ENCODE measurements at regions not wholly inside any gene's neighbourhood (a gene's known extent, or its start where the extent isn't known, plus 50 kb on each side); places are given as distances from the start of the nearest gene placed in this dataset.

DNA sequence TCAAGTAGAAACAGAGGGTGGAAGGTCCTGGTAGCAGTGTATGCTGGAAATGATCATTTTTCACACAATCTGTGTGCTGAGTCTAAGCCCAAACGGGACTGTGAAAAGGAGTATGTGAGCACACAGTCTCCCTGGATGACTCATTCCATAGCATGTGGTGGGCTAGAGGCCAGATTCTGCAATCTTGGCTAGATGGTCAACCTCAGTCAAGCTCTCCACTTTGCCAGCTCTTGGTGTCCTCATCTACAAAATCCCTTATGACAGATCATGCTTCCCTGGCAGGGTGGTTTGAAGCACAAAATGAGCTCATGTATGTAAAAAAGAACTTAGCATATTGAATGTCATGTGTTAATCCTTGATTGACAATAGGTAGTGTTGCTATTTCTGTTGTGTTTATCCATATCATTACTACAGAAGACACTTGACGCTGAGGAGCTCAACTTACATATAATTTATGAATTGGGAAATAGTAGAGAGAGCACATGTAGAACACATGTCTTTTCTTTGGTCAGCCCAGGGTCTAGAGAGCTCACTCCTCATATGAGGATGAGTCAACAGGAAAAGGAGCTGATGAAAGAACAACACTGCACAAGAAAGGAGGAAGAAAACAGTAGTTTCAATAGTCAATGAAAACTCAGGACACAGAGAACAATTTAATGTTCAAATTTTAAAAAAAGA is 517.5 kb downstream of the BCL11B start:
- no peak for DNase-seq

DNA sequence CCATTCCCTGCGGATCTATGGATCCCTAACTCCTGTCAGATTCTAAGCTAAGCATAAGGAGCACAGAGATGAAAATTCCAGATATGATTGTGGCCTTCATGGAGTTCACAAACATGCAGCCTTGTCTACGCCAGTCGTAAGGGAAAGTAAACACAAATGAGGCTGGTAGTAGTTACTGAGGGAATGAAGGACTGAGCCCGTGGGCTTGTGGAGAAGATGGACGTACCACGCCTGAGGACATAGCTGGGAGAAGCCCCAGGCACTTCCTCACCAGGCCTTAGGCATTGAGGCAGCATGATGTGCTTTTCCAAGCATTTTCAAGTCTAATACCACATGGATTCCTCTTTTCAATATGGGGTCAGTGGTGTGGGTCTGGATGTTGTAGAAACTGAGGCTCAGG is 515.2 kb downstream of the BCL11B start:
- no peak for DNase-seq

DNA sequence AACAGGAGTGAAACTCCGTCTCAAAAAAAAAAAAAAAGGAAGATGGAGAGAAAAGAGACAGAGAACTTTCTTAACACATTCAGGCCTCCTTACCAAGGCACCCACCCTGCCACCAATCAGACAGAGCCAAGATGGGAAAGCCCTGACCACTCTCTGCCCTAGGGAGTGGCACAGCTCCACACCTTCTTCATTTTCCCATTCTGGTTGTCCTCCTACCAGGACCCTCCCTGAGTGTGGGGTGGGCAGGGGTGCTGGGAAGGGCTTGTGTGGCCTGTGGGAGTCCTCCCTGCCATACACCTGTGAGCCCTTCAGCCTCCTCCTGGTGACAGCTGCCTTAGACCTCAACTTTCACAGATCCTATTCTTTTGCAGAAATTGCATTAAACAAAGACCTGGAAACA is 513.6 kb downstream of the BCL11B start:
- DNase-seq, result no peak

DNA sequence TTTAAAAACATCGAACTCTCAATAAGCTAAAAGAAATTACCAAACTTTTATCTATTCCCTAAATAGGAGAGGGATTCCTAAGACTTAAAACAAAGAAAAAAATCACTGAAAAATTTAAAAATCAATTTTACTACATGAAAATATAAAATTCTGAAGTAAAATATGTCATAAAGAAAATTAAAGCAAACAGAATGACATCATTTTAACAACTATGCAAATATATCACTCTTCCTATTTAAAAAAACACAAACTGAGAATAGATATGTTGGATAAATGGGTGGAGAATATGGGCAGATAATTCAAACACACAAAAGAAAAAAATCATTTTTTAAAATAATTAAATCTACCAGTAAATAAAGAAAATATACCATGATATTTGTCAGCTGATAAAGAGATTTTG is 510.0 kb downstream of the BCL11B start:
- no peak for DNase-seq

DNA sequence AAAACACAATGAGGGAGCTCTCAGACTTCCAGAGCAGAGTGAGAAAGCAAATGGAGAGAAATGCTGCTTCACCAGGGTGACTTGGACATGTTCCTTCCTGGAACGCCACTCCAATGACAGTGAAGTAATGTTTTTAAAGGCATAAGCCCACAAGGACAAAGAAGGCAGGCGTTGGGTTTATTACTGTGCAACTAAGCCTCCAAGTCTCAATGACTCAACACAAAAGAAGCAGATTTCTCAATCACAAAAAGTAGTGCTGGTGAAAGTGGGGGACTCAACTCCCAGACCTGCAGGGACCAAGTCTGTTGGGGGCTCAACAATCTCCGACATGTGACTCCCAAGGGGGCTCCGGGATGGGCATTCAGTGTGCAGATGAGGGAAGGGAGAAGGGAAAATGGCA is 505.2 kb downstream of the BCL11B start:
- no peak for DNase-seq

DNA sequence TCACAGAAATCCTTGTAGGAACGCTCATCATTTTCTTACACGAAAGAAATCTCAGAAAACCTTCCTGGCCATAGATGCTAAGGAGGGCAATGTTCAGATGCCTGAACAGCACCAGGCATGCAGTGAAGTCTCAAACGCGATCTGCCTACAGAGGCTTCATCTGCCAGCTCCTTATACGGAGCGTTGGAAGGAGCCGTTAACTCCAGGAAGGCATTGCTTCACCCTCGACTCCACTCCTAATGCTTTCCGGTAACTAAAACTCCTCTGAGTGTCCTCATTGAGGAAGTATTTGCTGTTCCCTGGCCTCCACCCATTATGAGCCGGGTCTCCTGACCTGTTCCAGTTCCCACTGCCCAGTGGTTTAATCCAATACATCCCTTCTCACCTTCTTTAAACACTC is 502.7 kb downstream of the BCL11B start:
- no peak for DNase-seq

DNA sequence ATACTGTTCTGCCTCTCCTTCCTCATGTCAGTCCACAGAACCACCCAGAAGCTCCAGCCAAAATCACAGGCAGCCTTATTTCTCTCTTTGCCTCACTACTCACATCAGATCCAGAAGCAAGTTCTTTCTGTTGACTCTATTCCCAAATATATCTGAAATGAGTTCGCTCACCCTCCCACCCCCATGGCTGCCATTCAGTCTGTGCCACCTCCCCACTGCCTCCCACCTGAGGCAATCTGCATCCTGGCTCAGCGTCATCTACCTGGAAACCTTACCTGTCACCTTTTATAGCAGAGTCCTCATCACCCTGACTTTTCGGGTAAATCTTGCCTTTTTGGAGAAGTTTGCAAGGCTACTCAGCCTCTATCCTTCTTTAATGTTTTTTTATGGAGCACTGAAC is 501.8 kb downstream of the BCL11B start:
- no peak for DNase-seq

DNA sequence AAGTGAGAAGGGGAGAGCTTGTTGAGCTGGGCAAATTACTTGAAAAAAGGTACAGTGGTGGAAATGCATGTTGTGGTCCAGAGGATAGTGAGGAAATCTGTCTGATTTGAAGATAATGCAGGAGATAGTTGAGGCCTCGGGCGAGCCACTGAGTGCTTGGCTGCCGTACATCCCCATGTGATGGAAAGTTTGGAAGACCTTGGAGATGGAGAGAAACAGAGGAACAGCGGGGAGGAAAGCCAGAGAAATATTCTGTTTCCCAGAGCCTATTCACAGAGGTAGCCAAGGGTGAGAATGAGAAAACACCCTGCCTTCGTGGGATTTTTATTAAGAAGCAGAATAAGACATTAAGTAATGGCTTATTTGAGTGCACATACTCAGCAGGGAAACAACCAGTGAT is 498.2 kb downstream of the BCL11B start:
- DNase-seq, result no peak

DNA sequence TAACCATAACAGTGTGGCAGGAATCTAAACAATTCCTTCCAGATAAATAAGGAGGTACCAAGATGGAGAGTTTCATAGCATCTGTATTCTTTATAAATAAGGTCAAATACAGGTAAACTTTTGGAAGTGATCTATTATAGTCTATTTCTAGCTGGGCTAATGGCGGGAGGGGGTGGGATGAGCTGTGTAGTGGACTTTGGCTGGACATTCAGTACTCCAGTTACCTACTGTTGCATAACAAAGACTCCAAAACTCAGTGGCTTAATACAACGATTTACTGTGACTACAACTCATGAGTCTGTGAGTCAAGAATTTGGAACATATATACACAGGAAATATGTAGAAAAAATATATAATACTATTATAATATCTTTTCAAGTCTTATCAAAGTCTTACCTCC is 496.1 kb downstream of the BCL11B start:
- no peak for DNase-seq

DNA sequence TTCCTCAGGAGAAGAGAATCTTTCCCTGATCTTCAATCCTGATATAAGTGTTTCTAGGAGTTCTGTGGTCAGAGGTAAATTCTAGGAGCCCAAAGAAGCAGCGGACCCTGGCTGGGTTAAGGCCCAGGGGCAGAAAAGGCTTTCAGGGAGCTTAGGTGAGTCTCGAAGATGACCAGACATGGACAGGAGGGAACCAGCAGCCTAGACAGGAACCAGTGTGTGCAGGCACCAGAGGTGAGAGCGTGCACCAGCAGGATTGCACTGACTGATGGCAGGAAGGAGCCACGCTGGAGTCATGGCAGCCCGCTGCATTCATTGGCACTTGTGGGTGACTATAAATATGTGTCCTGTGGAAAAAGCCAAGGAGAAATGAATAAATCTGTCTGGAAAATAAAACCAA is 489.9 kb downstream of the BCL11B start:
- DNase-seq, result no peak

DNA sequence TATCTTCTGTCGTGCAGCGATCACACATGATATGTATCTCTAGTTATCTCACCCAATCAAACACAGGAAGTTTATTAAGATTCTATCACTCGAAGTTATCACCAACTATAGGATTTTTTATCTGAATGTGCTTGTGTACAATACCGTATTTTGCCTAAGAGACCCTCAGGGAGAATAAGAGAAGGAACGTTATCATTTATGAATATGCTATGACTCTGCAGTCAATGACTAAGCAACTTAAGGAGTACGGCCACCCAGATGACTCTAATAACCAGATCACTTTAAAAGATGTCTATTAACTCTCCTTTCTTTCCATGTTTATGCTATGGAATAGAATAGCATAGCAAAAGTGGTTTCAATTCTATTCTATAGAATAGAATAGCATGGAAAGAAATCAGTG is 486.4 kb downstream of the BCL11B start:
- no peak for DNase-seq

DNA sequence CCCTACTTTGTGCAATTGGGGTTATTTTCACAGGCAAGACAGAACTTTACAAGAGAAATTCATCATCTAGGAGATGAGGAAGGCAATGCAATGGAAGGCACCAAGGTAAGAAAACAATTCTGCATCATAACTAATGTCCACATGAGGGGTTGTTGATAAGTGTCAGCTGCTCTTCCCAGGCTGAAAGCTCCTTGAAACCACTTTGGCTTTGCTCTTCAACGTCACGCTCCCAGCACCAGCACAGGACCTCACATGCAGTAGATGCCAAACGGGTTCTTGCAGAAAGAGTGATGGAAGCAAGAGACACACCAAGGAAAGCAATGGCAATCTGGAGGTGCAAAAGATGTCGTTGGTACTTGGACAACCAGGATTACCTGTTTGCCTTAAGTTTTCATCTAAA is 485.5 kb downstream of the BCL11B start:
- DNase-seq, result no peak

DNA sequence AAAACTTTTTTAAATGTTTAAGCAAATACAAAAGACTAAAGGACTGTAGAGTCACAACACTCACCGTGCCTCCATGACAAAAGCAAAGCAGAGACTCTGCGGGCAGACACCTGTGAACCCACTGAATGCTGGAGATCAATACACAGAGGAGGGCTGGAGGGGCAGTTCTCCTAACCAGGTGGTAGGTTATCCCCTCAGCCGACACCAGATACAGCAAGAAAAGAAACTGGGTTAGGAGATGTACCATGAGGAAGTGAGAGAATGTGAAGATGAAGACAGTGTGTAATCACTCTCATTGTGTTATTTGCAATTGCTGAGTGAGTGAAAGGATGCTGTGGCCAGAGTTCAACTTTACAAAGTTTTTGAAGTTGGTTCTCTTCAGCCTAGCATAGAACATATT is 480.3 kb downstream of the BCL11B start:
- DNase-seq, result no peak

DNA sequence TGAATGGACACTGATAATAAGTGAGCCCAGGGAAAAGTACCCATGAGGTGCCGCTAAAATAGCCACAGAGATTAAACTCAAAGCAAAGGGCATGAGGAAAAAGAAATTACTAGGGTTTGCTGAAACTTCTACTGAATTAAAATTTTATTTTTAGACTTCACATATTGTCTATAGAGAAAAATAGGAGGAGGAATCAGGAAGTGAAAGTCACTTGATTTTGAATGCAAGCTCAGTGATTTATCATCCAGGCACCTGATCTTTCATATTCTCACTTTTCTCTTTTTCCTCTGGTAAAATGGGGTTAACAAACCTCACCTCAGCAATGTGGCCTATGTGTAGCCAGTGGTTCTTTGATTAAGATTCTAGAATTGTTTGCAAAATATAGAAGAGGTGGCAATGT is 479.8 kb downstream of the BCL11B start:
- DNase-seq, result no peak

DNA sequence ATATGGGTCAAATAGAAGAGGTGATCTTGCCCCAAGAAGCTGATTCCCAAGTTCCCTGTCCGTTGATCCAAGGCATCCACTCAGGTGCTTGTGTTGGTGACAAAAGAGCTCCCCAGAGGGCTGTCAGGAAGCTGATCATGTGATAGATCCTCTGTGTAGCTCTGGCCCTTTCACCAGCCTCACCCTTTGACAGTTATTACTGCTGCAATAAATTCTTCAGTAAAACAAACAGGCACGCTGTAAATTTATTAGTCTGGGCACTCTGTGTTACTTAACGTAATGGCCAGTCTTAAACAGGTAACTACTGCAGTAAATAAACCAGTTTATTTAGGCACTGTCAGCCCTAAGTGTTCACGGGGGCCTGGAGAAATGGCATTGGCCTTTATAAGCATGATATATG is 473.9 kb downstream of the BCL11B start:
- no peak for DNase-seq

DNA sequence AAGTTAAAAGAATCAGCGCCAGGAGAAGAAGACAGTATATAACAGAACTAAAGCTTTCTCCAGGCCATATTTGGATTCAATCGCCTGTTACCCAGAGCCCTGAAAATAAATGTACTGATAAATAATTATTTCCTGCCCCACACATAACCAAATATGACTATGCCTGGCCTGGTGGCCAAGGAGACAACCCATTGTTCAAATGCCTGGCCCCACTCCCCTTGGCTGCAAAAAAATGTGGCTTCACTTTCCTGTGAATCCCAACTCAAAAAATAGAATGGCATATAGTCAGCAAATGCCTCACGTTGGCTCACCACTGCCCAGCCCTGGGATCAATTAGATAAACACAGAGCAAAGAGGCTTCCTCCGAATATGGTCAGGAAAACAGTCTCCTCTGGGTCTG is 472.1 kb downstream of the BCL11B start:
- no peak for DNase-seq

DNA sequence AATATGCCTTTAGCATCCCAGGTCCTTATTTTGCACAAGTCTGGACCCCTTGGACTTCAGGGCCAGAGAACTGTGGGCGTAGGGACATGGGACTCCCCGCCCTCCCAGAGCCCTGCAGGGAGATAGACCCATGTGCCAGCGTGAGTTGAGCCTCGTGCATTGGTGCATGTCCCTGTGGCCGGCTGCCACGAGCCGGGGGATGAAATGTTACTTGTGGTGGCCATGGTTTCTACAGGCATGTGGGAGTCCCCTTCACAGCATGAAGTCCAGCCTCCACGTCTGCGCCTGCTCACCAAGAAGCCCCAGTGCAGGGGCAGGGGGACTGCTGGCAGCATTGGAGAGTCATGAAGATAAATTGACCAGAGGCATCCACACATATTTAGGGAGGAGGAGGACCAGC is 470.0 kb downstream of the BCL11B start:
- no peak for DNase-seq

DNA sequence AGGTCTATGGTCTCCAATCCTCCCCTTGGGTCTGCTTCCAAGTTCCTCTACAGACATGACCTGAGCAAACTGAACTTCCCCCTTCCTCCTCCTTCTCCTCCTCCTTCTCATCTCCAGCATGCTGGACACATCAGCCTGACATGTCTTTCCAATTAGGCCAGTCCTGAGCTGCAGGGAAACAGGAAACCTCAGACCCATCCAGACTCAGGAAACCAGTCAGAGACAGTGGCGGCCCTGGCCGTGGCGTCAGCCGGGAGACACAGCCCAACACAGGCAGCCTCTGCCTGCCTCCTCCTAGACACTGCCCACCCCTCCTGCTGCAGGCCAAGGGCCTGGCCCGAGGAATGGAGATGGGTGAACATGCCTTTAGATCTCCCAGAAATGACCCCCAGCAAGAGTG is 468.8 kb downstream of the BCL11B start:
- DNase-seq, result no peak

DNA sequence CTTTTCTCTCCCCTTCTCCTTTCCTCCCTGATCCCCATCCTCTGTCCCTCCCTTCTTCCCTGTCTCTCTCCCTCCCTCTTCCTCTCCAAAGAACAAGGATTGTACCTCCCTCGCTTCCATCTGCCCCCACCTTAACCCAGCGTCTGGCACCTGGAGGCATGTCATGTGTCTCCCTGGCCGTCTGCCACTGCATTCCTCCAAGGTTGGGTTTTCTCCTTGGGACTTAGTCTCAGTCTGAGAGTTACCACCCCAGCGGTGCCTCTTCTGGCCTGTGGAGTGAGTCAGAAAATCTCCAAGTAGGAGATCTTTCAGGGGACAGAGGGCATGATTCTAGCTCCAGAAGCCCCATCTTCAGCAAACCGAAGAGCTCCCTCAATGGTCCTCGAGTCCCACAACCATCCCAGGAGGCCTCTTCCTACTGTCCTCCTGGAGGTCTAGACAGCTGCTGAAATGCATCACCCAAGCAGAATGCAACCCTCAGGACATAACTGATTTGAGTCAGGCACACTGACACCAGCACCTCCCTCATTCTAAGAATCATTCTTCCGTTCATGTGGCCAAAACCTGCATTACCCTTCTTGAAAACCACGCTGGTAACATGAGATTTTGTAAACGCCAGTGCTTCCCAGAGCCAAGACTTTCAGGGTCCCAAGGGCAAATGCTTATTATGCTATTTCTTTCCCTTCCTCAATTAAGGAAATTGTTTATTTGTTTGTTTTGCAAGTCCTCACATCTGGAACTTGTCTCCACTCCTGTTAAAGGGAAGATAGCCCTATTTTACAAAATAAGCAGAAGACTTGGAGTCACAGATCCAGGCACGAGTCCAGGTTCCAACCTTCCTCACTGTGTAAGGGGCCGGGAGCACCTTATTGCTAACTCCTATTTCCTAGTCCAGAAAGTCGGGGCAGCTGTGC is 463.2 kb downstream of the BCL11B start:
- DNase-seq, result no peak

DNA sequence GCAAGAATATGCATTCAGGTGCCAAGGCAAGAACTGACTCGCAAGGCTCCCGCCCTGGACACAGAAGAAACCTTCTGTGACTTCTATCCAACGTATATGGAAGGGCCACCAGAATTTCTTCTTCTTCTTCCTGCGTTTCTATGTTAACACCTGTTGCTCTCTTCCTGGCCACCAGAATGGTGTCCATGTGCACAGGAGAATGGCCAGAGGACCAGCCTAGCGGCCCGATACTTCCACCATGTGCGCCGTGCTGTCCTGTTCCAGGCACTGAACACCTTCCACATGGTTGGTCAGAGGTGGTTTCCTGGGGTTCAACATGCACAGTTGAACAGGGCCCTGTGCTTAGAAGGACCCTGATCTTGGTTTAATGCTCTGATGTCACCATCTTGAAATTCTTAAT is 455.8 kb downstream of the BCL11B start:
- DNase-seq, result no peak

DNA sequence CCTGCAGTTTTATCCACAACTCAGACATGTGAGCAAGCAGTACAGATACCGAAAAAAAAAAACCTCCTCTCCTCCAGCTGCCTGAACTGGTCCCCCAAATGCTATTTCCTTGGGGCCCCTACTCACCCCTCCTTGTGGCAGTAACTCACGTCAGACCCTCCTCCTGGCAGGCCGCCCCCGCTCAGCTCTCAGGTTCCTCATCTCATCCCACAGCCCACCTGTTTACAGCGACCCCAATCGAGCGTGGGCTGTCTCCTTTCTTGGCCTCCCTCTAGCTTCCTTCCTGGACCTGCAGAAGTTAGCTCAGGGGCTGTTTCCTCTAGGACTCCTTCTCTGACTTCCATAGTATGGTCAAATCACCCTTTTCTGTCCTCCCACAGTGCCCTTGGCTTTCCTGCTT is 455.3 kb downstream of the BCL11B start:
- DNase-seq, result no peak

DNA sequence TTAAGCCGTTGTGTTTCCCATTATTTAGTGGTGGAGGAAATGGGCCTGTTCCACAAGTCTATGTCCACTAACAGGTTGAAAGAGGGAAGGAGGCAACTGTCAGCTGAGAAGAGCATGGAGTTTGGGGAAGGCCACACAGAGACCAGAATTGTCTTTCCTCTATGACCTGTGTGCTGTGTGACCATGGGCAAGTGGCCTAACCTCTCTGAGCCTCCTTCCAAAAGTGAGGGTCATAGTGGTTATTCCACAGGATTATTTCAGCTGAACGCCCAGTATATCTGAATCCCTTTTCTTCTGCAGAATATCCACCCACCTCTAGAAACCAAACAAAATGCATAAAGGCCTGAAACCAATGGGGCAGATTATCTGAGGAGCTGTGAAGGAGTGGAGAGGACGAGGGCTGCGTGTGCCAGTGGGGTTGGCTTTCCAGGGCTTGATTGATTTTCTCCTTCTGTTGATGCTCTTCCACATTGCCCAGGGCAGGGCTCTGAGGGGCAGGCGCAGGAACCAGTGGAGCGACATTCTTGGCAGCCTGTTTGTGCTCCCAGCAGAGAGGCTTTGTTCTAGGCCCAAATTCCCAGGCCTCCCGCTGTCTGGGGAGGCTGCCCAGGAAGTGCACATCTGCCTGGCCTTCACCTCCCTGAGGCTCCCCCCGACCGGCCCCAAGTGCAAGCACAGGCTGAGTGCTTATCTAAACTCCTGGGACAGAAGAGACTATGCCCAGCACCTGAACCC is 452.7 kb downstream of the BCL11B start:
- no peak for DNase-seq

DNA sequence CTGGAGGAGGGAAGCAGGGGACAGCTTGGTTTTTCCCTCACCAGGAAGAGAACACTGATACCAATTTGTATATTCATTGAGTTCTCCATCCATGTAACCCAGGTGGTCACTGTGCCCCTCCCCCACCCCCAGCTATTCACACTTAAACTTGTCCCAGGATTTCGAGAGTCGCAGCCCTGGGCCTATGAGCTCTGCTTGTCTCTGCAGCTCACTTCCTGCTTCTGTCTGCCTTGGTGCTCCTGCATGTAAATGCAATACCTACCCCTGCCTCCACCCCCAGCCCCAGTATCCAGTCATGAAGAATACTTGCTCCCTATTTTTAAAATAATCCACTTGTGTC is 452.2 kb downstream of the BCL11B start:
- DNase-seq, result no peak

DNA sequence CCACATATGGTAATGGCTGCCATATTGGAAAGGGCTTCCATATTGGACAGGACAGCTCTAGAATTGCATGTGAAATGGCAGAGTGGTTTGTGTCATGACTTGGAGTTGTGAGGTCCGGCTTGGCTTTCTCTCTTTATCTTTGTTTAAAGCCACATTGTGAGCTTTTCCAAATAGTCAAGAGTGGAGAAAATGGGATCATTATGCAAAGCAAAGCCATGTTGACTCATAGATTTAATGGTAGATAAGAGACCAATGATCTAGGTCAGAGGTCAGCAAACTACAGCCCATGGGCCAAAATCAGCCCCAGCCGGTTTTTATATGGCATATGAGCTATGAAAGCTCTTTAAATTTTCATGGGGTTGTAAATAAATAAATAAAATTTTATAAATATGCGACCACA is 449.1 kb downstream of the BCL11B start:
- no peak for DNase-seq
